Endothelial cell (in vitro differentiated cells): ENCODE measurements at regions not wholly inside any gene's neighbourhood (a gene's known extent, or its start where the extent isn't known, plus 50 kb on each side); places are given as distances from the start of the nearest gene placed in this dataset.
"Not testable (repeated sequence)": the region's sequence is repeated elsewhere in the genome, so short reads cannot be mapped to it uniquely, and the experiment has no call there.

Source experiments
- DNase-seq: peaks from one replicate; pipeline ENCODE4 v3.0.0; 2021; ENCODE audit warnings: low spot score
- H3K27ac Mint-ChIP-seq: one replicate; pipeline ENCODE4 v1.8.0; 2021; ENCODE audit warnings: mixed read lengths, inconsistent platforms; ENCODE audit not compliant: unreplicated experiment
- H3K27me3 Mint-ChIP-seq: one replicate; pipeline ENCODE4 v1.8.0; 2021; ENCODE audit warnings: mild to moderate bottlenecking, moderate library complexity, mixed read lengths, inconsistent platforms; ENCODE audit not compliant: unreplicated experiment
- H3K36me3 Mint-ChIP-seq: one replicate; pipeline ENCODE4 v1.8.0; 2021; ENCODE audit warnings: mild to moderate bottlenecking, low read depth, mixed read lengths, inconsistent platforms; ENCODE audit not compliant: unreplicated experiment
- H3K4me1 Mint-ChIP-seq: one replicate; pipeline ENCODE4 v1.8.0; 2021; ENCODE audit warnings: mild to moderate bottlenecking, mixed read lengths, inconsistent platforms; ENCODE audit not compliant: unreplicated experiment
- H3K4me3 Mint-ChIP-seq: one replicate; pipeline ENCODE4 v1.8.0; 2021; ENCODE audit warnings: mild to moderate bottlenecking, mixed read lengths, inconsistent platforms; ENCODE audit not compliant: unreplicated experiment
- H3K9me3 Mint-ChIP-seq: one replicate; pipeline ENCODE4 v1.8.0; 2021; ENCODE audit warnings: mixed read lengths, inconsistent platforms; ENCODE audit not compliant: unreplicated experiment
- TF ChIP-seq, protein P1 (sequence below): fragments of 200-600 bp; sonication (generic); IDR thresholded peaks from one replicate; pipeline ENCODE4 v1.5.0; 2021; ENCODE audit warnings: antibody characterized with exemption; ENCODE audit not compliant: unreplicated experiment

DNA sequence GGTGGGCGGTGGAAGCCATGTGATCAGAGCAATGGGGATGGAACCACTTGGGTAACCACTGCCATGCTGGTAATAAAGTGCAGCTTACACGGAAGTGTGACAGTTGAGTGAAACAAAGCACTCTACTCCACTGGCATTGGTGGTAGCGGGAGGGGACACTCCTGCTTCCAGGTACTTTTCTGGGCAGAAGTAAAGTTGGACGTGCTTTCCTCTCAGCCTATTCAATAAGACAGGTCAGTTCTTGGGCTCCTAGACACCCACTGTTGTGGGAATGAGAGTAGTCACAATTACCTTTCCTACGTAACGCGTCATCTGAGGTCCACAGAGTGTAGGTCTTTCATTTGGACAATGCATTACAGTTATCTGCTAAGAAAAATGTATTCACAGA lies 51.7 kb upstream of the CHD2 start:
- no peak overlapping the region for H3K4me3 Mint-ChIP-seq
- TF ChIP-seq, protein P1, sequence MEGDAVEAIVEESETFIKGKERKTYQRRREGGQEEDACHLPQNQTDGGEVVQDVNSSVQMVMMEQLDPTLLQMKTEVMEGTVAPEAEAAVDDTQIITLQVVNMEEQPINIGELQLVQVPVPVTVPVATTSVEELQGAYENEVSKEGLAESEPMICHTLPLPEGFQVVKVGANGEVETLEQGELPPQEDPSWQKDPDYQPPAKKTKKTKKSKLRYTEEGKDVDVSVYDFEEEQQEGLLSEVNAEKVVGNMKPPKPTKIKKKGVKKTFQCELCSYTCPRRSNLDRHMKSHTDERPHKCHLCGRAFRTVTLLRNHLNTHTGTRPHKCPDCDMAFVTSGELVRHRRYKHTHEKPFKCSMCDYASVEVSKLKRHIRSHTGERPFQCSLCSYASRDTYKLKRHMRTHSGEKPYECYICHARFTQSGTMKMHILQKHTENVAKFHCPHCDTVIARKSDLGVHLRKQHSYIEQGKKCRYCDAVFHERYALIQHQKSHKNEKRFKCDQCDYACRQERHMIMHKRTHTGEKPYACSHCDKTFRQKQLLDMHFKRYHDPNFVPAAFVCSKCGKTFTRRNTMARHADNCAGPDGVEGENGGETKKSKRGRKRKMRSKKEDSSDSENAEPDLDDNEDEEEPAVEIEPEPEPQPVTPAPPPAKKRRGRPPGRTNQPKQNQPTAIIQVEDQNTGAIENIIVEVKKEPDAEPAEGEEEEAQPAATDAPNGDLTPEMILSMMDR, result no peak
- H3K4me1 Mint-ChIP-seq, result peaks cover 12% of the 10 kb centered on the region
- H3K36me3 Mint-ChIP-seq, result no peaks in the 10 kb centered on the region
- H3K27ac Mint-ChIP-seq, result no peak overlapping the region
- H3K9me3 Mint-ChIP-seq, result no peaks in the 10 kb centered on the region
- no peaks in the 10 kb centered on the region for H3K27me3 Mint-ChIP-seq
- DNase-seq, result no peak

DNA sequence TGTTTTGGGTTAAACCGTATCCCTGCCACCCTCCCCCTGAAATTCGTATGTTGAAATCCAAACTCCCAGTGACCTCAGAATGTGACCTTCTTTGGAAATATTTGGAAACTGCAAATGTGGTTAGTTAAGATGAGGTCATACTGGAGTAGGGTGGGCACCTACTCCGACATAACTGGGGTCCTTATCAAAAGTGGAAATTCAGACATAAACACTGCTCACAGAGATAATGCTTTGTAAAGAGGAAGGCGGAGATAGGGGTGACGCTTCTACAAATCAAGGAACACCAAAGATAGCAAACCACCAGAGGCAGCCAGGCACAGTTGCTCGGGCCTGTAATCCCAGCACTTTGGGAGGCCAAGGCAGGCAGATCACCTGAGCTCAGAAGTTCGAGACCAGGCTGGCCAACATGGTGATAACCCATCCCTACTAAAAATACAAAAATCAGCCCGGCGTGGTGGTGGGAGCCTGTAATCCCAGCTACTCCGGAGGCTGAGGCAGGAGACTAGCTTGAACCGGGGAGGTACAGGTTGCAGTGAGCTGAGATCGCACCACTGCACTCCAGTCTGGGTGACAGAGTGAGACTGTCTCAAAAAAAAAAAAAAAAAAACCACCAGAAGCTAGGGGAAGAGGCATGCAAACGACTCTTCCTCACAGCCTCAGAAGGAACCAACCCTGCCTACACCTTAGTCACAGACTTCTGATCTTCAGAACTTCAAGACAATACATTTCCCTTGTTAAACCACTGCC lies 51.1 kb upstream of the CHD2 start:
- no peak overlapping the region for H3K4me3 Mint-ChIP-seq
- H3K27me3 Mint-ChIP-seq, result no peaks in the 10 kb centered on the region
- H3K9me3 Mint-ChIP-seq, result no peaks in the 10 kb centered on the region
- TF ChIP-seq, protein P1, result no peak
- no peak overlapping the region for H3K27ac Mint-ChIP-seq
- H3K36me3 Mint-ChIP-seq, result no peaks in the 10 kb centered on the region
- H3K4me1 Mint-ChIP-seq, result peaks cover 8% of the 10 kb centered on the region
- no peak for DNase-seq

DNA sequence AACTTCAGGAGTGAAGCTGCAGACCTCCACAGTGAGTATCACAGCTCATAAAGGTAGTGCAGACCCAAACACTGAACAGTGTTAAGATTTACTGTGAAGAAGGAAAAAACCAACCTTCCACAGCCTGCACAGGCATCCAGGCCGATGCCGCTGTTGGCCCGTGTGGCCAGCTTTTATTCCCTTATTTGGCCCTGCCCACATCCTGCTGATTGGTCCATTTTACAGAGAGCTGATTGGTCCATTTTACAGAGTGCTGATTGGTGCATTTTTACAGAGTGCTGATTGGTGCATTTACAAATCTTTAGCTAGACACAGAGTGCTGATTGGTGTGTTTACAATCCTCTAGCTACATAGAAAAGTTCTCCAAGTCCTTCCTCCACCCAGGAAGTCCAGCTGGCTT lies 49.9 kb upstream of the CHD2 start:
- H3K9me3 Mint-ChIP-seq, H3K27ac Mint-ChIP-seq, H3K4me1 Mint-ChIP-seq, H3K27me3 Mint-ChIP-seq, DNase-seq, H3K36me3 Mint-ChIP-seq, H3K4me3 Mint-ChIP-seq: not testable (repeated sequence)
